Mucosa of gallbladder (tissue), 1 donor: ENCODE measurements at regions not wholly inside any gene's neighbourhood (a gene's known extent, or its start where the extent isn't known, plus 50 kb on each side); places are given as distances from the start of the nearest gene placed in this dataset.

Experiments
- DNase-seq: peaks from one replicate; pipeline ENCODE4 v3.0.0-alpha.2; 2020; ENCODE audit warnings: low spot score
- donor health status: DM: no; HTN: no; CAD: no.

DNA sequence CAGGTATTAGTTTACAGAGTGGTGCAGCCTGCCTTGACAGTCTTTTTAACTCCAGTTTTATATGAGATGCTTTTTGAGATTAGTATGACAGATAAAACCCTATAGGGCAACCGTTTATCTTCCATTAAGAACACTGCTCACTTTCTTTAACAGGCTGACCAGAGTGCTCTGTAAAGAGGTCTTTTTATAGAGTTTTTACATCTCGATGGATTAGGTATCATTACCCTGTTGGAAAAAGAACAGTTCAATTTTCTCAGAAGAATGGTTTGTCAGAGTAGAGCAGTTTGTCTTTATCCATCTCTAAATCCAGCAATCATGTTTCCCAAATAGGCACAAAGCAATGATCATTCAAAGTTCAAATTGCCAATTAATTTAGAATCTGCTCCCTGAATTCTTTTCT, 395.2 kb upstream of the ARGLU1 start:
- no peak for DNase-seq

DNA sequence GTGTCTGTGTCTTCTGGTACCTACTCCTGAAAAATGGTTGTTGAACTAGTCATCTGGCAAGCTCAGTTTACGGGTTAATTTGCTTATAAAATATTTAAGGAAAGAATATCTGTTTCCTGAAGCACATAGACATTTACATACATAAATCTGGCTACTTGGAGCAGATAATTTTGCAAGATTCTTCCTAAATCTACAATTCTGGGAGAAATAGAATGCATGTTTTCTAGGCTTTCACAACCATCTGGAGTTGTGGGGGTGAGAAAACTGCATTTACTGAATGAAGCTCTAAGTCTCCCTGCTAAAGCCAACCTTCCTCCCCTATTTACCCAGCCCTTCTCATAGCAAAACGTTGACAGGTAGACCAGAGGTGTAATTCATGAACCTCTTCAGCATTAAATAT, 393.7 kb upstream of the ARGLU1 start:
- DNase-seq: no peak

DNA sequence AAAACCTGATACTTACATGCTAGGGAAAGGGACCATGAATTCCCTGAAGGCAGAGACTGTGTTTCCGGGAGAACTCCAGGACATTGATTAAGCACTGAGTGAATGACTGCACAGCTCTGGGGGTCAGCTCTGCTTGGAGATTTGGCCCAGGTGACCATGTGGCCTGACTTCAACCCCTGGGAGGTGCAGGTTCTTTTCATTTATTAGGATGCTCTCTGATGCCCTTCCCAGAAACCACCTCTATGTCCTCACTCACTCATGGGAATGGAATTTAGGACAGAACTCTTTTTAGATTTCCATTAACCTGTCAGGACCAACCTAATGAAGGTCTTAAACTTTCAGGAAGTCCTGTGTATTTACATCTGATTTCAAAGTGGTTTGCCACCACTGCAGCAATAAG, 393.3 kb upstream of the ARGLU1 start:
- DNase-seq: no peak

DNA sequence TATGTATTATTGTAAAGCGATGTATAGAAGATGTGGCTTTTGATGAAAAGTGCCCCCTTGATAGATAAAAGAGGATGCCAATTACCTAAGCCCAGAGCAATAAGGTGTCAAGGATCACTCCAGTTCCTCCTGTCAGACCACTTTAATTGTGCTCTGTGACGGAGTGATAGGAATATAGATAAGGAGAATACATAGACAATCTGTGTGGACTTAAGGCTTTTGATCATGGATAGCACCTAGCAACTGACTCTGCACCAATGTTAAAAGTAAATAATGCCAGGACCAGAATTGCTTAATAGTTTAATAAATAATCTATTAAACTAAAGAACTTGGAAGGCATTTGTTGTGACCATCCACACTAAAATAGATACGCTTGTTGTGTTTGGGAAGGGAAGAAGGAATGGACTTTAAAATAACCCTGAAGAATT, 390.7 kb upstream of the ARGLU1 start:
- DNase-seq: peak; percentile 13

DNA sequence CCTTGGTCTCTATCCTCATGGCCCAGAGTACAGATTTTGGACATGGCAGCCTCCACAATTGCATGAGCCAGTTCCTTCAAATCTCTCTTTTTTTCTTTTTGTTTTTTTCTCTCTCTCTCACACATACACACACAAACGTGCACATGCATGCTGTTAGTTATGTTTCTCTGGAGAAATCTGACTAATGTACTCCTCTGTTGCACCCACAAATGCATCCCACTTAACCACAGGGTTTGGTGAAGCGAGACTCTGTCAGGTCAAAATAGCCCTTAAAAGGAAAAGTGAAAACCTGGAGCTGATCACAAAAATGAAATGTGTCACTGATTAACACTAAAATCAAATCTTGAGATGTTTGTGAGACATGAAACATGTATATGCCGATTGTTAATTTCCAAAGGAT, 374.6 kb upstream of the ARGLU1 start:
- DNase-seq: no peak

DNA sequence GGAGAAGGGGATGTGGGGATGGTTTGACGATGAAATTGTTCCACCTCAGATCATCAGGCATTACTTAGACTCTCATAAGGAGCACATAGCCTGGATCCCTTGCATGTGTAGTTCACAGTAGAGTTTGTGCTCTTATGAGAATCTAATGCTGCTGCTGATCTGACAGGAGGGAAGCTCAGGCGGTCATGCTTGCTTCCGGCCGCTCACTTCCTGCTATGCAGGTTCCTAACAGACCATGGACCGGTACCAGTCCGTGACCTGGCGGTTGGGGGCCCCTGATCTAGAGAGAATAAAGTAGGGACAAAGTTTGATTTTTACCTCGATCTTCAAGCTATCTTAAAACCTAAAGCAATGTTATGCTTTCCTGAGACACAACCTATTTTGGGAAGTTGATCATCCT, 373.8 kb upstream of the ARGLU1 start:
- DNase-seq: no peak

DNA sequence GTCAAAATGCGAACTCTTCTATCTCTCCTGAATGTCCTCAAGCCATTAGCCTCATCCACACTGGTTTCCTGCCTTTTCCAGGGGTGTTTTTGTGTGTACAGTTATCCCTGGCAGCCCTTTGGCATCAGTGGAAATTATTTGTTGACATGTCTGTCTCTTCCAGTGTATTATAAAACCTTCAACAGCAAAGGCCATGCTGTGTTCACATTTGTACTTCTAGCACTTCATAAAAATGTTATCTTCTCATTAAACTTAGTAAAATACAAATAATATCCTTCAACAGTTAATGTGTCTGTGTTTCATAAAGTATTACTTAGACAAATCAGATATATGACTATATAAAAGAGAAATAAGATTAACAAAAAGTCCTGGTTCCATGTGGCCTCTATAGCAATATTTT, 359.5 kb upstream of the ARGLU1 start:
- no peak for DNase-seq

DNA sequence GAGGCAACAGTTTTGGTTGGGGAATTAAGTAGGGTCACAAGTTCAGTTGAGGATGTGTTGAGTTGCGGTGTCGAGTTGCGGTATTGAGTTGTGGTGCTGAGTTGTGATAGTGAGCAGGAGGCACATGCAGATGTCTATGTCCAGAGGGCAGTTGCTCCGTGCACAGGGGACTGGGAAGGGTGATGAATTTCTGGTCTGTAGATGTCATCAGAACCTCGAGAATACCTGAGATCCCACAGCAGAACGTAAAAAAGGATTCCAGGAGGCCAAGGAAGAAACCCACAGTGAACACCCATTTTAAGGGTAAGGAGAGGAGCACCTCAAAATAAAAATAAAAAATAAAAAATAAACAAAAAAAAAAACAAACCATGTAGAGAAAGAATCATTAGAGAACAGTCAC, 354.4 kb upstream of the ARGLU1 start:
- DNase-seq: no peak

DNA sequence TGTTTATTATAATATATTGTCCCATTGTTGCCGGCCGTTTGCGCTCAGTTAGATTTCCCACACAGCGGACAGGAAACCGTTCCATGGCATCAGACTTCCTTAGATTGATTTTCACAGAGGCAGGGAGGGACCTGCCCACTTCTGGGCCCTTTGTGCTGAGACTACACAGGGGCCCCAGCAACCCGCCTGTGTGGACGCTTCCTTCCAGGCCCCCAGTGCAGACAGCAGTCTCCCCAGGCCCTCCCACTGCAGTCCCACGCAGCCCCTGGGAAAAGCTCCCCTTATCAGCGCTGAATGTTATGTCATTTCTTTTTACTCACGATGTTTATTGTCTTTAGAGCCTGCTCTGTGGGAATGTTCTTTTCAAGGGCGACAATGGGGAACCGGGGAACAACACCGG, 351.7 kb upstream of the ARGLU1 start:
- peak; percentile 18 for DNase-seq

DNA sequence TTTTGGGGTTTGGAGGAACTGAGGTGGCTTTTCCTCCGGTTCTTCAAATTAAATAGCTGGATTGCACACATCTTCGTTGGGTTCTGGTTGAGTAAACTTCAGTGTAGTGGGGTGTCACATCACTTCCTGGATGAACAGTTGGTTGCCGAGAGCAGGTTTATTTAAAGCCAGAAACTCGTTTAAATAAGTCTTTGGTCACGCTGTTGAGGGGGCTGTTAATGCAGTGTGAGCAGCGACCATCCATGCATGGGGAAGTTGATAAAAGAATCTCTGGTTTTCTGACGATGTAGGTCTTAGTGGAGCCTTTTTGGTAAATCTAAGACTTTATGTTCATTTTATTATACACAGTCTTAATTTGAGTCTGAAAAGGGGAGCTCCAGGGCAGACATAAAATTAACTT, 351.2 kb upstream of the ARGLU1 start:
- no peak for DNase-seq

DNA sequence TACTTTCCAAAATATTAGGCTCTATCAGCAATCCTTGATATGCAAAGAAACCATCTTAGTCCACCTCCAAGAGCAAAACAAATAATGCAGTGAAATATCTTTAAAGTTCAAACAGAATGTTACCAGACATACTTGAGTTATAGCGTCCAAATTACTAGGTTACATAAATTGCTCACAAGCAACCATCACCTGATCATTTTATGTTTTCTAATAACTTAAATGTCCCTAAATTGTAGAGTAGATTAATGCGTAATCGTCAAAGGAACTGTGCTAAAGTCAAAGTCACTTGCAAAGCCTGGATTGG, 350.6 kb upstream of the ARGLU1 start:
- no peak for DNase-seq

DNA sequence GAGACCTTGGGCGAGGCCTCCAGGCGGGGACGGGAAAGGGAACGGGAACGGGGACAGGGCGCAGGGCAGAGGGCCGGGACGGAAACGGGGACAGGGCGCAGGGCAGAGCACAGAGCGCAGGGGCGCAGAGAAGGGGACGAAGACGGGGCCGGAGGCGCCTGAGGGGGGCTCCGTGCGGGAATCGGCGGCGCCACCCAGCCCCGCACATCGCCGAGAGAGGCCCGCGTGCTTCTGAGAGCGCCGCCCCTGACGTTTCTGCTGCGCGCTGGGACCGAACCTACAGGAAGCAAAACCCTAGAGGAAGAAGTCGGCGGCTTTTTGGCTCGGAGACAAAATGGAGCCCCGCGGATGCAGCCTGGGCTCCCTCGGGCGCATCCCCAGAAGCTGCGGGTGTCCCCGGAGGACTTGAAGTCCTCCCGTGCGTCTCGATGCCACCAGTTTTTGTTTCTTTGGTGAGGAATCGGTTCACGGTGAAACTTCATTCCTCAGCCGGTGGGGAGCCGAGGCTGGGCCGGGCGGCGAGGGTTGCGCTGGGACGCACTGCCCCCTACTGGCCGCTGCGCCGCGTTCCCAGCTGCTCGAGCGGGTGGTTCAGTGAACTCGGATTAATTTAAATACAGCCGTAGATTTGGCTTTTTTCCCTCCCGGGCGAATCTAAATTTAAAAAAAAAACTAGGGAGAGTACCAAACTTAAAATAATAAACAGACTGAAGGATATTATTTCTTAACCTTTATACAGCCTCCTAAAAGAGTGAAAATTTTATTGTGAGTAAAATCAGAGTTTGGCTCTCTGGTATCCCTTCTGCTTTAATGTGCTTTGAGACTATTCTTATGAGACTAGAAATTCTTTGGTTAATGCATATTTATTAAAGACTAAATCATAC, 350.0 kb upstream of the ARGLU1 start:
- DNase-seq: peak; percentile 81

DNA sequence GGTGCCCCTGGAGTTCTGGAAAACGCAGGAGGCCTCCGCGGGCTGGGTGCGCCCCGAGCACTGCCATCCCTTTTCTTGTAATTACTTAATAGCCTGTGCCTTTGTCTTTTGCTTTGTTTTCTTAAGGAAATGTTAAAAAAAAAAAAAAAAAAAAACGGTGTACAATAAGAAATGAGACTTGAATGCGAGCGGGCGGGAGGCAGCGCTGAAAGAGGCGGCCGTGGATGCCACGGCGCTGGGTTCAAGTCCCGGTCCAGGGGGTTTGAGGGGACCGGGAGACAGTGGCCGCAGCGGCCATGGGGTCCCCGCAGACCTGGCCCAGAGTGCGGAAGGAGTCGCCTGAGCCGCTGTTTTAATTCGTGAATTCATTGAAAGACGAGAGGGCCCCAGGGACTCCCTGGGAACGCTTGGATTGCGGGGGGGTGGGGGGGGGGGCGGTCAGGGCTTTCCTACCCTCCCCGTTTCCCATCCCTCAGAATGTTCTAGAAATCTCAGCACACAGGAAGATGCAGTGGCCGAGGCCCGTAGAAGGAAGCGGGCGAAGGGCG, 349.2 kb upstream of the ARGLU1 start:
- no peak for DNase-seq

DNA sequence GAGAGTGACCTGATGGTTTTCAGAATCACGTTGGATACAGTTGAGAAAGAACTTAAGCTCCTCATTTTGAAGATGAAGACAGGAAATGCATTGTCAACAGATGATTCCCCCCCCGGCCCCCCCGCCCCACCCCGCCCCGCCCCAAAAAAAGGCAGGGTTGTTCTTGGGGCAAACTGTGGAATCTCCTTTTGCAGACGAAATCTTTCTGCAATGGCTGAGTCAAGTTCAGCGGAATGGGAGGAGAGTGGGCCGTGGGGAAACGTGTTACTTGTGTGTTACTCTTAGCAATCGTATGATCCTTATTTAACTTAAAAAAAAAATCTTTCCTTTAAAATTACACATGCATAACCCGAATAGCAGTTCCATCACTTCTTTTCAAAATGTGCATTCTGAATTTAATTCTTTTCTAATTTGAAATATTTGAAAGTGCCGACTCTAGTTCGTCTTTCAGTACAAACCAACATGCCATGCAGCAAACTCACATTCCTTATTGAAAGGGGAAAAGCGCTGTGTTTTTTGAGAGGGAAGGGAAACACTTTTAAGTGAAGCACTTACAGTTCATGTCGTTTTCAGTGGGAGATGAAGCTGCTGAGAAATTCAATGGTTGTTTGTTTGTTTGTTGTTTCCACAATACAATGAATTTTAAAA, 348.5 kb upstream of the ARGLU1 start:
- DNase-seq: no peak

DNA sequence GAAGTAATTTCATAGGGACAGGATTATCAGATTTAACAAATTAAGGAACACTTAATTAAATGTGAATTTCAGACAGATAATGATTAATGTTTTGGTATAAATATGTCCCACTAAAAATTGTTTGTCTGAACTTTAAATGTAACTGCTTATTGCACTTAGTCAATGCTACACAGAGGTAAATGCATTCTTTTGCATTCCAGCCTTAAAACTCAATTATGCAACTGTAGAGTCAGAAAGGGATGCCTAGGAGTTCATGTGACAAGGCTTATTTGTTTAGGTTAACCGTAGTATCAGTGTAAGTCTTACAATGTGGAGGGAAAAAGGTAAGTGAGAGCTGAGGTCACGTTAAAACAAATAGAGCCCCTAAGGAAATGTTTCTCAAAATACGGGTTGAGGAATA, 347.2 kb upstream of the ARGLU1 start:
- no peak for DNase-seq

DNA sequence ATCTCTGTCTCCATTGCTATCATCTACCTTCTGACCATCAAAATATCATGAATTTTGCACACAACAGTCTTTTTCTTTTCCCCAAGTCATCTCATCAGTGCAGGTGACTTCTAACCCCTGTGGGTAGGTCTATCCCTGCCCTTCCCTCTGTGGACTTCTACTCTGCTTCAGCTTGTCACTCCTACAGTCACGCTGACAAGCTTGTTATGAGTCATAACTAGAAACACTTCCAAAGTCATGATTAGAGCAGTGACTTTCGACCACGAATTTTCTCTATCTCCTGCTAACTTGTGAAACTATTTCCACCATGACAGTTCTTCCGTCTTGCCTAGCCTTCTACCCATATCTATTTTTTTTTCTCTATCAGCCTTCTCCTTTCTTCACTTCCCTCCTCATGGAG, 343.7 kb upstream of the ARGLU1 start:
- DNase-seq: no peak

DNA sequence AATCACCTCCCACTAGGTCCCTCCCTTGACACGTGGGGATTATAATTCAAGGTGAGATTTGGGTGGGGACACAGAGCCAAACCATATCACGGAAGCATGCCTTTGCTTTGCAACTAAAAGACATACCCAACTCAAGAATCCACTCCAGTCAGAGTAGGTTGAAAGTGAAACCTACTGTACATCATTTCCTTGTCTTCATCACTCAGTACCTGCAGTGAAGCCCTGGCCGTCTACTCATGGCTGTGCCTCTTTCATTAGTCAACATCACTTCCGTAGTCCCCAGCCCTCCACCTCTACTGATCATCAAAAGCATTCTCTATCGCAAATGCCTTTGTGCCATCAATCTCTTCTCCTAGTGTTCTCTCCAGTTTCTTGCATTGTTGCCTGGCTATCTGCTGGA, 343.1 kb upstream of the ARGLU1 start:
- DNase-seq: no peak

DNA sequence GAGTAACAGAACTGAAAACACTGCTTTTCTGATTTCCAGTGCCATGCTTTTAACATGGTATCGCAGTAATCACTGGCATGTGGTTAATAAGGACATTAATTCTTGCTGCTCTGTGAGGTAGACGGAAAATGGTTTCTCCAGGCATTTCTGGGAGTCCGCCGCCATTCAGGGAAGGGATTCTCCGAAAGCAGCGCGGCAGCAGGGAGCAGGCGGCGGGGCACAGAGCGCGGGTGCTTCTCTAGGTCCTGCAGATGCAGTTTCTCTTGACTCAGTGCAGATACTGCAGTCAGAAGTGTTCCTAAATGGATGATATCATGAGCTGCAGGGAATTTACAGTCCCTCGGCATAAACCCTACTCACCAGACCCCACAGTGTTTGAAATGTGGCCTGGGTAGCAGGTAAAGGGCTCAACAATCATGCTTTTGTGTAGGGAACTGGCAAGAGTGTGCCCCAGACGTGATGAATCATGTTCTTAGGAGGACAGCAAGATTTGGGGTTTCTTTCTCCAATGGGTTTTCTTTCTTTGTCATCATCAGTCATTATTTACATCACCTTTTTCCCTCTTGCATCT, 338.6 kb upstream of the ARGLU1 start:
- no peak for DNase-seq

DNA sequence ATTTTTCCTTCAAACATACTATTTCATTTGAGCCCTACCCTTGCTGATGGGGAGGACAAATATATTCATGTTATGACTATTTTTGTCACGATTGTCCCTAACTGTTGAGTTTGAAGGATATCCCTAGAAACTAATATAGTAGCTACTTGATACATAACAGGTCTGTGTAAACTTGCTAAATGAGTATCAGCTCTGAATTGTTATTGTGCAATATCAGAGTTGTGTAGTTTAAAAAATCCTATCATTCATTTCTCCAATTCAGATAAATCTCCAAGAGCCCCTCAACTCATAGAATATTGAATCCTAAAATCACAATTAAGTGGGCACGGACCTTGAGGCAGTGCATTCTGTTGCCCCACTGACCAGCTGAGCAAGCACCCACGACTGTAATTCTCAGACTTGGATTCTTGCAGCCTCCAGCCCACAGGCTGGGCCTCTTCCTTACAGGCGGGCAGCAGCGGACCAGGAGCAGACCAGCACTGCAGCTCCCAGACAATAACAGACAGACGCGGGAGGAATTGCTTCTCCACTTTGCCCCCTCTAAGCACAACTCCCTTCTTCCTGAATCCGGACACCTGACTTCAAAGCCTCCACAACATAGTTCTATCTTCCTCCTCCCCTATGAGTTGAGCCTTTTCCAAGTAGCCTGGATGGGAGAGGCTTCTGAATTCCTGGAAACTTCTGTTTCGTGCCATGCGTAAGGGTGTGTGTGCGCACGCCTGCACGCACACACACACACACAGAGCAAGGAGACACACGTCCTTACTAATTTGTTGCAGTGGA, 337.6 kb upstream of the ARGLU1 start:
- no peak for DNase-seq

DNA sequence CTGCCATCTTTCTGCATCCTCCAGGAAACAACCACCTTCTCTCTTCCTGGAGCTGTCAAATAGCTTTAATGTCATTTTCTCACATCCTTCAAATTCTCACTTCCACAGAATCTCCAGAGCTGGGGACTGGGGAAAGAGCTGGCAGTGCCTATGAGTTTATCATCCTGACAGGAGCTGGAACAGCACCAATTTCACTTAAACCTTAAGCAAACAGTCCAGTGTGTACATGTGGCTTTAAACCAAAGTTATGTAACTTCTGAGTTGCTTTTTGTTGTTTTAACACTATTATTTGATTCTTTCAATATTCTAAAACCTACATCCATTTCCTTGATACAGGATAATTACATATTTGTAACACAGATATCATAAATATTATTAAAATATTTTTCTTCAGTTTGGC, 331.5 kb upstream of the ARGLU1 start:
- no peak for DNase-seq

DNA sequence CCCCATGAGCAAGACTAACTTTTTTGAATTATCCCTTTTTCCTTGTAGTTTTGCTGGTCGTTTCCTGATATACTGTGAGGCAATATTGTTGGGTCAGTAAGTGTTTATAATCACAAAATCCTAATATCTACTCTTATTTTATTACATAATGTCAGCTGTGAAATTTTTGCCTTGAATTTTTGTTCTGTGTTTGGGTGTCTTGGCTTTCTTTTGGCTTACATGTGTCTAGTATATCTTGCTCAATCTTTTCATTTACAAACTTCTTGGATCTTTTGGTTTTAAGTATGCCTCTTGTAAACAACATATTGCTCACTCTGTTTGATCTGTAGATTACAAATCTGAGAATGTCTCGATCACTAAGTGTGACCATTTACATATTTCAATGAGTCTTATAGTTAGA, 330.3 kb upstream of the ARGLU1 start:
- no peak for DNase-seq

DNA sequence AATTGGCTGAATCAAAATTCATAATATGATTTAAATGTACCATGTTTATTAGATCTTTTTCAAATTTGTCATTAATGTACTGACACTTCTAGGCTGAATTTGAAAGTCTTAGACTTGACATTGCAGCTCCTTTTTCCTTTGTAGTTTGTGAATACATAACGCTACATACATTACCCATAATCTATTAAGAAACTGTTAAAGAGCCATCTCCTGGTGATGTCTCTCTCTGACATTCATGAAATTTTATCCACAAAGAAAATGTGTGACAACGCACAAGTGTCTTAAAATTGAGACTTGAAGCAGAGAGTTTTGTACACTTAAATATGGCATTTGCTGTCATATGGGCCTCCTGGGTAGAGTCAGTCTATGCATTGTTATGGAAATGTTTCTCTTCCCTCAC, 320.2 kb upstream of the ARGLU1 start:
- no peak for DNase-seq
